K562 (cell line): ENCODE measurements at regions not wholly inside any gene's neighbourhood (a gene's known extent, or its start where the extent isn't known, plus 50 kb on each side); places are given as distances from the start of the nearest gene placed in this dataset.

Experiments
- ATAC-seq: fragments of 200-7000 bp; cut with Tn5 transposase; 3 replicates; pipeline ENCODE4 v1.9.1; 2020; ENCODE audit warnings: moderate library complexity
- BruUV-seq: library from RNA; stranded (reverse); fragments of 400-500 nt; replicated peaks from 2 replicates; lab custom pipeline; 2021; lab: Mats Ljungman, UMichigan
- CTCF ChIA-PET: fragments of 300-600 bp; formaldehyde crosslinking; extraction: SDS; loops from one replicate; lab custom pipeline; 2021; ENCODE audit warnings: low intra/inter-chr PET ratio; lab: Yijun Ruan, JAX
- POLR2A ChIA-PET: fragments of 300-600, 350-650 bp; sonication (Branson Sonifier 250); formaldehyde crosslinking; extraction: SDS; loops from one replicate; lab custom pipeline; 2021; ENCODE audit warnings: antibody characterized with exemption, inconsistent platforms; lab: Yijun Ruan, JAX
- DNase-seq, 4 experiments: peaks; one replicate each; pipeline versions ENCODE4 v3.0.0 to v3.0.0-alpha.2; 2011 to 2018; ENCODE audit warnings: low spot score in 3 of 4, mixed read lengths in 3 of 4; ENCODE audit errors: extremely low read depth in 1 of 4
- FAIRE-seq: peaks from 2 replicates; lab custom pipeline; 2011; peaks lifted over from hg19 to GRCh38; lab: Jason Lieb, UNC
- H2AFZ ChIP-seq: 2 replicates; pipeline ENCODE4 v1.6.0; 2011; ENCODE audit warnings: low read depth, low read length, control low read depth, inconsistent platforms
- H3K27ac ChIP-seq: fragments of 200-600 bp; 3 replicates; pipeline ENCODE4 v1.8.0; 2011; ENCODE audit warnings: low read depth, mild to moderate bottlenecking, control low read depth, inconsistent platforms, low read length, moderate library complexity, mixed read lengths; ENCODE audit errors: extremely low read depth
- H3K27me3 ChIP-seq, 2 experiments: fragments of 300-600 bp in 1 of 2; 2 replicates in 1 of 2; 3 replicates in 1 of 2; pipeline versions ENCODE4 v1.6.0 to v1.8.0; 2011; ENCODE audit warnings: inconsistent platforms in 2 of 2, low read length in 2 of 2, mild to moderate bottlenecking in 1 of 2, mixed read lengths in 1 of 2, moderate library complexity in 1 of 2; ENCODE audit not compliant: control insufficient read depth in 2 of 2, insufficient read depth in 2 of 2
- H3K36me3 ChIP-seq: fragments of 300-600 bp; 3 replicates; pipeline ENCODE4 v1.8.0; 2011; ENCODE audit warnings: mild to moderate bottlenecking, low read length, inconsistent platforms; ENCODE audit not compliant: control insufficient read depth, insufficient read depth
- H3K4me1 ChIP-seq, 2 experiments: fragments of 200-600 bp in 1 of 2; replicated peaks in 1 of 2; 2 replicates in 1 of 2; 3 replicates in 1 of 2; pipeline versions ENCODE4 v1.5.1 to v1.8.0; 2011; ENCODE audit warnings: inconsistent platforms in 2 of 2, low read length in 2 of 2, mild to moderate bottlenecking in 1 of 2, mixed read lengths in 1 of 2, moderate library complexity in 1 of 2; ENCODE audit not compliant: control insufficient read depth in 2 of 2, insufficient read depth in 2 of 2
- H3K4me2 ChIP-seq: 2 replicates; pipeline ENCODE4 v1.6.1; 2011; ENCODE audit warnings: low read length, control low read depth, inconsistent platforms, mixed read lengths; ENCODE audit not compliant: insufficient read depth
- H3K4me3 ChIP-seq: fragments of 200-600 bp; sonication (generic), shearing (Covaris generic); 2 replicates; pipeline ENCODE4 v1.5.1; 2016; ENCODE audit warnings: control low read depth, inconsistent platforms
- H3K79me2 ChIP-seq: fragments of 200-600 bp; 3 replicates; pipeline ENCODE4 v1.8.0; 2011; ENCODE audit warnings: low read length, inconsistent platforms; ENCODE audit not compliant: control insufficient read depth, insufficient read depth
- H3K9ac ChIP-seq, 2 experiments: 2 replicates each; pipeline versions ENCODE4 v1.6.0 to v1.6.1; 2011; ENCODE audit warnings: low read depth in 2 of 2, low read length in 2 of 2, control low read depth in 1 of 2, inconsistent platforms in 1 of 2, mild to moderate bottlenecking in 1 of 2, mixed read lengths in 1 of 2; ENCODE audit not compliant: insufficient read depth in 1 of 2
- H3K9me1 ChIP-seq: one replicate; pipeline ENCODE4 v1.6.0; 2011; ENCODE audit warnings: inconsistent platforms, mild to moderate bottlenecking, low read length, moderate library complexity; ENCODE audit not compliant: control insufficient read depth, insufficient read depth
- H3K9me3 ChIP-seq: replicated peaks from 2 replicates; pipeline ENCODE4 v1.5.1; 2011; ENCODE audit warnings: low read depth, low read length, inconsistent platforms; ENCODE audit not compliant: control insufficient read depth, insufficient read depth
- H4K20me1 ChIP-seq: replicated peaks from 2 replicates; pipeline ENCODE4 v1.6.1; 2011; ENCODE audit warnings: low read length, inconsistent platforms, mixed read lengths; ENCODE audit not compliant: control insufficient read depth, insufficient read depth
- ARID3A ChIP-seq: IDR thresholded peaks from 2 replicates; pipeline ENCODE4 v1.6.1; 2012; ENCODE audit warnings: low read depth, low read length, improper control_type of control experiment, borderline replicate concordance
- ARNT ChIP-seq, 2 experiments: fragments of 450-650 bp; IDR thresholded peaks; 2 replicates each; pipeline ENCODE4 v1.6.1; 2016; ENCODE audit warnings: mild to moderate bottlenecking in 1 of 2
- ATF1 ChIP-seq, 2 experiments: fragments of 450-650 bp in 1 of 2; IDR thresholded peaks; 2 replicates each; pipeline ENCODE4 v1.6.1; 2016; ENCODE audit warnings: missing compliant biosample characterization in 1 of 2, missing genetic modification characterization in 1 of 2
- ETV1 ChIP-seq: fragments of 450-650 bp; conservative IDR thresholded peaks from 2 replicates; pipeline ENCODE4 v1.6.1; 2016; ENCODE audit warnings: missing genetic modification characterization, control low read depth, low read depth, missing compliant biosample characterization
- GABPB1 ChIP-seq: sonication (generic); formaldehyde crosslinking; IDR thresholded peaks from 2 replicates; pipeline ENCODE4 v1.8.0; 2022; ENCODE audit warnings: mild to moderate bottlenecking, missing genetic modification reagents
- HNRNPLL ChIP-seq: fragments of 200-400 bp; formaldehyde crosslinking; IDR thresholded peaks from 2 replicates; pipeline ENCODE4 v1.6.1; 2017; ENCODE audit warnings: low read length, low read depth, mild to moderate bottlenecking; ENCODE audit not compliant: poor library complexity, severe bottlenecking
- IFI16 ChIP-seq: fragments of 250-450 bp; sonication (Bioruptor Pico); IDR thresholded peaks from 2 replicates; pipeline ENCODE4 v2.1.2; 2022; ENCODE audit warnings: mild to moderate bottlenecking, inconsistent platforms
- ILF3 ChIP-seq: fragments of 450-650 bp; IDR thresholded peaks from 2 replicates; pipeline ENCODE4 v1.6.1; 2018; ENCODE audit warnings: antibody characterized with exemption, mild to moderate bottlenecking, moderate library complexity, borderline replicate concordance
- RERE ChIP-seq: sonication (generic); formaldehyde crosslinking; IDR thresholded peaks from 2 replicates; pipeline ENCODE4 v1.8.0; 2023; ENCODE audit warnings: missing genetic modification reagents, mild to moderate bottlenecking, borderline replicate concordance
- ZNF592 ChIP-seq: fragments of 450-650 bp; IDR thresholded peaks from 2 replicates; pipeline ENCODE4 v1.6.1; 2017; ENCODE audit warnings: antibody characterized with exemption, mild to moderate bottlenecking
- ZNF764 ChIP-seq: fragments of 250-450 bp; sonication (Bioruptor Pico); IDR thresholded peaks from 2 replicates; pipeline ENCODE4 v1.4.0; 2020; ENCODE audit warnings: low read depth, mild to moderate bottlenecking, moderate library complexity
- WGBS: fragments of 100-300 bp; shearing (Covaris generic); methylation state at CpG from one replicate; pipeline ENCODE4 v1.1.6; 2016; ENCODE audit warnings: low coverage, mixed read lengths; ENCODE audit not compliant: insufficient coverage; ENCODE audit errors: missing lambda C conversion rate; 5-methylcytosine and 5-hydroxymethylcytosine counted together
- in situ Hi-C: fragments of 300-500 bp; cut with MboI; formaldehyde crosslinking; loops from 4 replicates; pipeline ENCODE4 v1.15.0; 2018; ENCODE audit warnings: inconsistent platforms, mixed read lengths
- intact Hi-C: fragments of 100-400 bp; cut with micrococcal nuclease; formaldehyde crosslinking; loops from 2 replicates; pipeline ENCODE4 v1.14.2; 2022

- BruUV-seq: no TSS peak
- Histone ChIP-seq H4K20me1 (no peaks in the 10 kb centered on the region), H3K36me3 (no peaks in the 10 kb centered on the region), H2AFZ (no peak overlapping the region), H3K4me1 (no peaks in the 10 kb centered on the region), H3K9me1 (no peaks in the 10 kb centered on the region), H3K4me3 (no peak overlapping the region), H3K9ac (no peak overlapping the region), H3K27me3 (no peaks in the 10 kb centered on the region; a peak in 1 of 5 replicates), H3K27ac (no peak overlapping the region), H3K4me2 (no peak overlapping the region), H3K9me3 (no peaks in the 10 kb centered on the region), H3K79me2 (no peaks in the 10 kb centered on the region)
- WGBS: 0% methylated on average over 1 of the region's 1 CpG
- ATAC-seq: no peak
- ChIA-PET CTCF (no interaction called here), POLR2A (no interaction called here)
- no peak for DNase-seq
- no peak for FAIRE-seq
- TF ChIP-seq GABPB1: no peak
- TF ChIP-seq ETV1: no peak
- TF ChIP-seq RERE (CRISPR knock-in tag): no peak
- TF ChIP-seq ARNT (IDR thresholded peaks at IDR 0.05): no peak
- TF ChIP-seq ILF3: no peak
- no peak for TF ChIP-seq ZNF764
- TF ChIP-seq ATF1 (CRISPR knock-in tag; IDR thresholded peaks at IDR 0.05): no peak
- no peak for TF ChIP-seq ATF1 (tag; IDR thresholded peaks at IDR 0.05)
- TF ChIP-seq HNRNPLL: no peak
- TF ChIP-seq ARID3A: no peak
- no peak for TF ChIP-seq IFI16
- TF ChIP-seq ZNF592: no peak
- intact Hi-C loops: no loop called here
- in situ Hi-C loops: no loop called here
Measured at GRCh38 chr12:105812366-105812765, 326.4 kb downstream of the NUAK1 start.
